NCI-H1105 (cell line): ENCODE measurements at regions not wholly inside any gene's neighbourhood (a gene's known extent, or its start where the extent isn't known, plus 50 kb on each side); places are given as distances from the start of the nearest gene placed in this dataset.
"Not testable (repeated sequence)": the region's sequence is repeated elsewhere in the genome, so short reads cannot be mapped to it uniquely, and the experiment has no call there.

ENCODE experiments used
- DNase-seq: peaks from one replicate; lab custom pipeline; 2025; lab: John Stamatoyannopoulos, UW

GRCh38 chr2:47964277-47964676, 58.0 kb upstream of the FBXO11 start:
- no peak for DNase-seq

- no peak for DNase-seq
Observed at GRCh38 chr2:47964722-47965434, 58.6 kb upstream of the FBXO11 start.

GRCh38 chr2:47976728-47977127, 70.4 kb upstream of the FBXO11 start:
- not testable (repeated sequence) for DNase-seq

GRCh38 chr2:47984041-47984440, 77.7 kb upstream of the FBXO11 start:
- DNase-seq: no peak

GRCh38 chr2:47990503-47990902, 84.2 kb upstream of the FBXO11 start:
- DNase-seq: no peak

- no peak for DNase-seq
Observed at GRCh38 chr2:47992671-47993070, 86.4 kb upstream of the FBXO11 start.

GRCh38 chr2:47996808-47997207, 90.5 kb upstream of the FBXO11 start:
- DNase-seq: no peak

GRCh38 chr2:47999512-47999911, 93.2 kb upstream of the FBXO11 start:
- DNase-seq: no peak

- no peak for DNase-seq
Observed at GRCh38 chr2:48001498-48001897, 95.2 kb upstream of the FBXO11 start.

- no peak for DNase-seq
Observed at GRCh38 chr2:48006094-48006493, 99.8 kb upstream of the FBXO11 start.

- DNase-seq: no peak
Observed at GRCh38 chr2:48007699-48008268, 101.5 kb upstream of the FBXO11 start.

- no peak for DNase-seq
Observed at GRCh38 chr2:48009256-48009655, 103.0 kb upstream of the FBXO11 start.

- DNase-seq: no peak
Observed at GRCh38 chr2:48015421-48015820, 109.1 kb upstream of the FBXO11 start.

GRCh38 chr2:48016225-48017019, 110.1 kb upstream of the FBXO11 start:
- no peak for DNase-seq

GRCh38 chr2:48017136-48017535, 110.8 kb upstream of the FBXO11 start:
- DNase-seq: no peak

- DNase-seq: no peak
Observed at GRCh38 chr2:48018480-48018879, 112.2 kb upstream of the FBXO11 start.

- DNase-seq: no peak
Observed at GRCh38 chr2:48026865-48027264, 120.6 kb upstream of the FBXO11 start.

- DNase-seq: no peak
Observed at GRCh38 chr2:48032765-48033164, 126.5 kb upstream of the FBXO11 start.

GRCh38 chr2:48034295-48034694, 128.0 kb upstream of the FBXO11 start:
- DNase-seq: no peak

- no peak for DNase-seq
Observed at GRCh38 chr2:48036312-48036711, 130.0 kb upstream of the FBXO11 start.

GRCh38 chr2:48039209-48039990, 133.1 kb upstream of the FBXO11 start:
- no peak for DNase-seq

- no peak for DNase-seq
Observed at GRCh38 chr2:48043131-48043700, 136.9 kb upstream of the FBXO11 start.
